LNCaP clone FGC (cell line): ENCODE measurements at regions not wholly inside any gene's neighbourhood (a gene's known extent, or its start where the extent isn't known, plus 50 kb on each side); places are given as distances from the start of the nearest gene placed in this dataset.

ENCODE experiments used
- DNase-seq: peaks from one replicate; pipeline ENCODE4 v3.0.0-alpha.2; 2011; ENCODE audit warnings: low read depth
- H3K4me3 ChIP-seq: 2 replicates; pipeline ENCODE4 v1.5.1; 2011; ENCODE audit warnings: mild to moderate bottlenecking, low read depth, low read length, control low read depth
- CTCF ChIP-seq: IDR thresholded peaks from 2 replicates; pipeline ENCODE4 v1.5.1; 2012; ENCODE audit warnings: mild to moderate bottlenecking; ENCODE audit not compliant: control insufficient read depth, insufficient read depth; ENCODE audit errors: extremely low read depth

- no peak for TF ChIP-seq CTCF
- no peak overlapping the region for H3K4me3 ChIP-seq
- no peak for DNase-seq
These were observed 102.7 kb upstream of the C1orf174 start for GRCh38 chr1:4002741-4003140.

- no peak for DNase-seq
- no peak overlapping the region for H3K4me3 ChIP-seq
- TF ChIP-seq CTCF, result no peak
These were observed 103.9 kb upstream of the C1orf174 start for GRCh38 chr1:4003846-4004505.

GRCh38 chr1:4004635-4005430, 104.8 kb upstream of the C1orf174 start:
- TF ChIP-seq CTCF, result no peak
- DNase-seq, result no peak
- H3K4me3 ChIP-seq, result no peak overlapping the region

GRCh38 chr1:4005431-4005830, 105.4 kb upstream of the C1orf174 start:
- DNase-seq, result no peak
- H3K4me3 ChIP-seq, result no peak overlapping the region
- no peak for TF ChIP-seq CTCF

GRCh38 chr1:4006676-4007374, 106.8 kb upstream of the C1orf174 start:
- no peak for TF ChIP-seq CTCF
- no peak overlapping the region for H3K4me3 ChIP-seq
- no peak for DNase-seq

GRCh38 chr1:4010284-4010683, 110.2 kb upstream of the C1orf174 start:
- H3K4me3 ChIP-seq, result no peak overlapping the region
- DNase-seq, result no peak
- no peak for TF ChIP-seq CTCF
